ENCODE measurements at regions not wholly inside any gene's neighbourhood (a gene's known extent, or its start where the extent isn't known, plus 50 kb on each side); places are given as distances from the start of the nearest gene placed in this dataset.

- no peak for DNase-seq (ENCODE audit: low spot score)
- TF ChIP-seq CTCF (IDR thresholded peaks at IDR 0.05; ENCODE audit: borderline replicate concordance, control extremely low read depth, extremely low read depth, insufficient read depth, missing control alignments): no peak
- in situ Hi-C loops (cut with MboI; ENCODE audit: low sequenced_read_pairs, unreplicated experiment): no loop called here
Observed at GRCh38 chr20:17837179-17837578, 131.4 kb downstream of the SNX5 start.

GRCh38 chr20:17836303-17836861 lies 132.2 kb downstream of the SNX5 start:
- no peak for DNase-seq (ENCODE audit: low spot score)
- in situ Hi-C loops (cut with MboI; ENCODE audit: low sequenced_read_pairs, unreplicated experiment): no loop called here
- no peak for TF ChIP-seq CTCF (IDR thresholded peaks at IDR 0.05; ENCODE audit: borderline replicate concordance, control extremely low read depth, extremely low read depth, insufficient read depth, missing control alignments)

DNA sequence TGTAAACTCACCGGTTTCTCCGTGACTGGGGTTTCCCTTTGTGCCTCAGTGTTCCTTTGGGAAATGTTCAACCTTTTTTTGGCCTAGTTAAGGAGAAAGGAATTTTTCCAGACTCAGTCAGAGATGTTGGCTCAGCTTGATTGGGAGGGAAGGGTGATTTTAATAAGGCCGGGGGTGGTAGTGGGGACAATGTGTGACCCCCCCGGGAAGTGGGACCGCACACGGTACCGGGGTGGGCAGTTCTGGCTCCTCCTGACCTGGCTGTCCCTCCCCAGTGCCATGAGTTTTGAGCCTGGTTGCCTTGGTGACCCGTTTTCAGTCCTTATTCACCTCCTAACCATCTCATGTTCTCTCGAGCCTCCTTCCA lies 132.7 kb downstream of the SNX5 start:
- DNase-seq (ENCODE audit: low spot score): no peak
- TF ChIP-seq CTCF (IDR thresholded peaks at IDR 0.05; ENCODE audit: borderline replicate concordance, control extremely low read depth, extremely low read depth, insufficient read depth, missing control alignments): no peak
- in situ Hi-C loops (cut with MboI; ENCODE audit: low sequenced_read_pairs, unreplicated experiment): no loop called here

- TF ChIP-seq CTCF (IDR thresholded peaks at IDR 0.05; ENCODE audit: borderline replicate concordance, control extremely low read depth, extremely low read depth, insufficient read depth, missing control alignments): no peak
- no peak for DNase-seq (ENCODE audit: low spot score)
- in situ Hi-C loops (cut with MboI; ENCODE audit: low sequenced_read_pairs, unreplicated experiment): no loop called here
Observed at GRCh38 chr20:17835240-17835933, 133.2 kb downstream of the SNX5 start.

- in situ Hi-C loops (cut with MboI; ENCODE audit: low sequenced_read_pairs, unreplicated experiment): no loop called here
- no peak for TF ChIP-seq CTCF (IDR thresholded peaks at IDR 0.05; ENCODE audit: borderline replicate concordance, control extremely low read depth, extremely low read depth, insufficient read depth, missing control alignments)
- no peak for DNase-seq (ENCODE audit: low spot score)
Observed at GRCh38 chr20:17834804-17835203, 133.8 kb downstream of the SNX5 start.

GRCh38 chr20:17833036-17833674 lies 133.4 kb downstream of the BANF2 start:
- no peak for TF ChIP-seq CTCF (IDR thresholded peaks at IDR 0.05; ENCODE audit: borderline replicate concordance, control extremely low read depth, extremely low read depth, insufficient read depth, missing control alignments)
- in situ Hi-C loops (cut with MboI; ENCODE audit: low sequenced_read_pairs, unreplicated experiment): no loop called here
- DNase-seq (ENCODE audit: low spot score): no peak
